ENCODE measurements at regions not wholly inside any gene's neighbourhood (a gene's known extent, or its start where the extent isn't known, plus 50 kb on each side); places are given as distances from the start of the nearest gene placed in this dataset.
"Not testable (repeated sequence)": the region's sequence is repeated elsewhere in the genome, so short reads cannot be mapped to it uniquely, and the experiment has no call there.

DNA sequence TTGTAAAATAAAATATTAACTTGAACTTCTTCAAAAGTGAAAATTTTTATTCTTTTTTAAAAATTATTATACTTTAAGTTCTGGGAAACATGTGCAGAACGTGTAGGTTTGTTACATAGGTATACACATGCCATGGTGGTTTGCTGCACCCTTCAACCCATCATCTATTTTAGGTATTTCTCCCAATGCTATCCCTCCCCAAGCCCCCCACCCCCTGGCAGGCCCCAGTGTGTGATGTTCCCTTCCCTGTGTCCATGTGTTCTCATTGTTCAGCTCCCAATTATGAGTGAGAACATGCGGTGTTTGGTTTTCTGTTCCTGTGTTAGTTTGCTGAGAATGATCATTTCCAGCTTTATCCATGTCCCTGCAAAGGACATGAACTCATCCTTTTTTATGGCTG, 515.6 kb upstream of the TPTE start:
- TF ChIP-seq YY1 (IDR thresholded peaks at IDR 0.05; ENCODE audit: insufficient read depth, insufficient read length); SUZ12 (IDR thresholded peaks at IDR 0.05; ENCODE audit: extremely low read depth, insufficient read depth, insufficient read length): not testable (repeated sequence)
